ENCODE measurements at regions not wholly inside any gene's neighbourhood (a gene's known extent, or its start where the extent isn't known, plus 50 kb on each side); places are given as distances from the start of the nearest gene placed in this dataset.

GRCh38 chr3:166713787-166714186, 666.3 kb downstream of the ZBBX start:
- no peak for TF ChIP-seq CTCF (IDR thresholded peaks at IDR 0.05)
- no peak for TF ChIP-seq POLR2A (IDR thresholded peaks at IDR 0.05)

Data from breast epithelium (tissue), 3 donors.